ENCODE measurements at regions not wholly inside any gene's neighbourhood (a gene's known extent, or its start where the extent isn't known, plus 50 kb on each side); places are given as distances from the start of the nearest gene placed in this dataset.

DNA sequence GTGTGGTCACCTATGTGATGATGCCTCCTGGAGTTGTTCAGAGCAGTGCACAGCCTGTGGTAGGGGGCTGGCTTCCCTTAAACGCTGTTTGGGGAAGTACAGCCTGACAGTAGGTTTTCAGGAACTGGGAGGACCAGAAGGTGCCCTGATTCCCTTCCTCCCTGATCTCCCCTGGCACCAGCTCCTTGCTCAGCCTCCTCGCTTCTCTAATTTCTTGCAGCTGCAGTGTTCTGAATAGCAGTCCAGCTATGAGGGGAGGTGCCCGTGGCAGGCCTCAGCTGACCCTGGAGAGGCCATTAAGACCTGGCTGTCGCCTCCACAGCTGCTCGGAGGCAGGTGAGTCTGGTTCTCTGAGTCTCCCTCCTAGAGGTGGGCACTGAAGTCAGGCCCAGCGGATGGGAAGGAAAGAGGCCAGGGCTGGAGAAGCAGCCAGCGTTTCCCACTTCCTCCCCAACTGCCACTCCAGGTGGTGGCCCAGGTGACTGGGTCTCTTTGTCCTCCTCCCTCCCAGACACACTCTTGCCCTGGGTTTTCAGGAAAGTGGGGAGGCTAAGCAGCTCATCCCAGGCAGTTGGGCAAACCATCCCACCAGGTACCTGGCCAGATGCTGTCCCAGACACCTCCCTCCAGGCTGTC lies 52.0 kb upstream of the RPL11 start:
- DNase-seq = no peak

DNA sequence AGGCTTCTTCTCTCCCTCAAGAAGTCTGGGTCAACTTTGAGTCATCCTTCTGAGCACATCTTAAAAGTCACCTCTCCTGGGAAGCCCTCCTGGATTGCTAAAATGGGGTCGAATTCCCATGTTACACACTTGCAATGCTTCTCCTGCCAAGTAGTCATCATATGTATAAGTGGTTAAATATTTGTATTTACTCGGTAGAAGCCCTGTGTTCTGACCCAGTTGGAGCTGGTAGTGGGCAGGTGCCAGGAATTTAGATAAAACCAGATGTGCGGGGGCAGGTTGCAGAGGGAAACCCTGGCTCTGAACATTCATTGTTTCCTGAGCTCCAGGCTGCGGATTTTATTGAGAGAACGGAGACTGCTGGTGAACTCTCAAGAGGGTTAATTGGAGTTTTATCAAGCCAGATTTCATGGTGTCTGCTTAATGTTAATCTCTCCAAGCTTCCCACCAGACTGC lies 52.8 kb upstream of the RPL11 start:
- DNase-seq = no peak

DNA sequence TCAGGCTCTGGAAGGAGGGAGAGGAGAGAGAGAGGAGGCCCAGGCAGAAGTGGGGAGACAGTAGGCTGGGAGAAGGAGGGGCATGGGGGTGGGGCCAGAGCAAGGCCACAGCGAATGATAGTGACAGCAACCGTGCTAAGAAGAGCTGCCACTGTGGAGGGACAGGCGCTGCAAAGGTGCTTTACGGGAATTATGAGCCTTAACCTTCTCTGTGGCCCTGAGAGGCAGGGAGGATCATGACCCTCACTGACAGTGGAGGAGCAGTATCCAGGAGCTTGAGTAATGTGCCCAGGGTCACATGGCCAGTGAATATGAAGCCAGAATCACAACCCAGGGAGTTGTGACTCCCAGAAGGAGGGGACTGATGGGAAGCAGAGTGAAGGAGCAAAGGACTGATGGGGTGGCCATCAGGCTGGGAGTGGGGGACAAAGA lies 53.4 kb upstream of the RPL11 start:
- no peak for DNase-seq

DNA sequence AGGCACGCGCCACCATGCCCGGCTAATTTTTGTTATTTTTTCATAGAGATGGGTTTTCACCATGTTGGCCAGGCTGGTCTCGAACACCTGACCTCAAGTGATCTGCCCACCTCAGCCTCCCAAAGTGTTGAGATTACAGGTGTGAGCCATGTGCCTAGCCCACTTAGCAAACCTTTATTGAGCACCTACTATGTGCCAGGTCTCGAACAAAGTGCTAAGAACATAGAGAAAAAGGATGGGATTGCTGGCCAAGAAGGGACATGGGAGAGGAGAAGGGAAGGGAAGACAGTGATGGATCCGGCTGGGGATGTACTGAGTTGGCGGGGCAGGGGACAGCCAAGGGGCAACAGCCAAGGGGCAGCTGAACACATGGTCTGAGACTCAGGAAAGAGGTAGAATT lies 55.6 kb upstream of the RPL11 start:
- no peak for DNase-seq

DNA sequence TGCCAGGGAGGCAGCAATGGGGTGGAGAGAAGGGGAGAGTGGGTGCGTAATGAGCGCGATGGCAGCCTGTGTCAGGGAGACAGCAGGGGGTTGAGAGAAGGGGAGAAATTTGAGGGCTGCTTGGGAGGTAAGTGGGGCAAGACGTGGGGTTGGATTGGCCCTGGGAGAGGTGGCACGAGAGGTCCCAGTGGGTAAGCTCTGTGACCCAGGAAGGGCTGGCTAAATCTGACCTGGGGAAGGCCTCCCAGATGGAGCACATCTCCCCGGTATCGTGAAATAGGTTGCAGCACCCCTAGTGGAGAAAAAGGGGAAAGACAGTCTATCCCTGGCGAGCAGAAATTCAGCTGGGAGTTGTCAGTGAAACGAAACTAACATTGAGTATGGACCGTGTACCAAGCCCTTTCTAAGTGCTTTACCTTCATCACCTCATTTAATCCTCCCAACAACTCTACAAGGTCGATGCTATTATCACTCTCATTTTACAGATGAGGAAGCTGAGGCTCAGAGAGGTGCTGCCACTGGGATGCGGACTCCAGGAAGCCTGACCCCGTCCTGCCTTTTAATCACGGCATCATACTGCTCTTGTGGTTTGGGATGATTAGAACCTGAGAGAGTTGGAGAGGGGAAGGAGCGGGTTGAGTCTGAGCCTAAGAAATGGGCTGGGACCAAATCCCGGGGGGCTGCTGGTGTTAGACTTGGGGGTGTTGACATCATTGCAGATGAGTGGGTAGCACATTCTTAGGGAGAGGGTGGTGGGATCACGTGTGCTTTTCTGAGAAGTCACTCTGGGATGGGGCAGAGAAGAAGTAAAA lies 56.6 kb upstream of the RPL11 start:
- peak; percentile 16 to 79 for DNase-seq

DNA sequence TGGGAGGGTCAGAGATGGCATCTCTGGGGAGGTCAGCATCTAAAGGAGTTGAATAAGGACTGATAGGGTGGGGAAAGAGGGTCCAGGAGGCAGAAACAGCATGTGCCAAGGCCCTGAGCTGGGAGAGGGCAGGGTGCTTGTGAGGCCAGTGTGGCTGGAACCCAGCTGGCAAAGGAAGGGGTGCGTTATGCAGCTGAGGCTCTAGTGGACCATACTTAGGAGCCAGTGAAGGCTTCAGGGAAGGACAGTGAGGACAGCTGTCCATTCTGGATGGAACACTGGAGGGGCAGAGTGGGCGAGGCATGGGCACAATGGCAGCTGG lies 57.1 kb upstream of the RPL11 start:
- no peak for DNase-seq

DNA sequence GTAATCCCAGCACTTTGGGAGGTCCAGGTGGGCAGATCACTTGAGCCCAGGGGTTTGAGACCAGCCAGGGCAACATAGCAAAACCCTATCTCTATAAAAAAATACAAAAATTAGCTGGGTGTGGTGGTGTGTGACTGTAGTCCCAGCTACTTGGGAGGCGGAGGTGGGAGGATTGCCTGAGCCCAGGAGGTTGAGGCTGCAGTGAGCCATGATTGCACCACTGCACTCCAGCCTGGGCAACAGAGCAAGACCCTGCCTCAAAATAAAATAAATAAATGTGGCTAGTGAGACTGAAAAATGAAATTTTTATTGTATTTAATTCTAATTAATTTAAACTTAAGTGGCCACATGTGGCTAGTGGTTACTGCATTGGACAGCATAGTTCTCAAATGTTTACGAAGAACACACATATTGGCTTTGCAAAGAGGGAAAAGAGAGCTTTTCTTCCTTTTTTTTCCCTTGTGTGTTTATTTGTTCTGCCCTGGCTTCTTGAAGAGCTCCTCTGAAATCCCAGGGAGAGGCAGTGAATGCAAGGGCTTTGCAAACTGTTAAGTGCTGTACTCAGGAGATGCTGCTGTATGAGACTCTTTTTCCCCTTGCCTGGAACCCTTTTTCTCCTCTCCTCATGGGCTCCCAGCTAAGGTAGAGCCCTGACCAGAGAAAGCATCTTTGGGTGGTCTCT lies 59.0 kb upstream of the RPL11 start:
- DNase-seq = no peak

DNA sequence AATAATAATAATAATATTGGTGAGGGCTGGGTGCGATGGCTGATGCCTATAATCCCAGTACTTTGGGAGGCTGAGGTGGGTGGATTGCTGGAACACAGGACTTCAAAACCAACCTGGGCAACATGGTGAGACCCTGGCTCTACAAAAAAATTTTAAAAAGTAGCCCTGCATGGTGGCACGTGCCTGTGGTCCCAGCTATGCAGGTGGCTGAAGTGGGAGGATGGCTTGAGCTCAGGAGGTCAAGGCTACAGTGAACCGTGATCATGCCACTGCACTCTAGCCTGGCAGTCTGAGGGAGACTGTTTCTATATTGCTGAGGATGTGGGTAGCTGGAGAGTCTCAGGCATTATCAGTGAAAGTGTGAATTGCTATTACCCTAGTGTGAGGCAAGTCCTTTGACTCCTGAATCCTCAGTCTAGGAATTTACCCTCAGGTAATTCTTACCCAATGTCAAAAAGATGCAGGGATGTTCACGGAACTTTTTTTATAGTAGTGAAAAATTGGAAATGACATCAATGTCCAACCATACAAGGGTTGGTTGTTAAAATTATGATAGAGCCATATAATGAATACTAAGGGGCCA lies 61.8 kb upstream of the RPL11 start:
- no peak for DNase-seq

DNA sequence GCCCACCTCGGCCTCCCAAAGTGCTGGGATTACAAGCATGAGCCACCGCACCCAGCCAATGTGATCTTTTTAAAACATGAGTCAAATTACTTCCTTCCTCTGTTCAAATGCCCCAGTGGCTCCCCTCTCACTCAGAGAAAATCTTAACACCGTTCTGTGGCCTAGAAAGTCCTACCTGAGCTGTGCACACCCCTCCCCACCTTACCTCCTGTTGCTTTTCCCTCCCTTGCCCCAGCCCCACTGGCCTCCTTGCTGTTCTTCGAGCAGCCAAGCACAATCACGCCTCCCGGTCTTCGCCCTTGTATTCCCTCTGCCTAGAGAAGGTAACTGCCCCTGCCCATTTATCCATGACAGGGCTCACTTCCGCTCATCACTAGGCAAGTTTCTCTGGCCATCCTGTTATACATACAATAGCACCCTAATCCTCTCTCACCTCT lies 62.6 kb upstream of the RPL11 start:
- DNase-seq = no peak

DNA sequence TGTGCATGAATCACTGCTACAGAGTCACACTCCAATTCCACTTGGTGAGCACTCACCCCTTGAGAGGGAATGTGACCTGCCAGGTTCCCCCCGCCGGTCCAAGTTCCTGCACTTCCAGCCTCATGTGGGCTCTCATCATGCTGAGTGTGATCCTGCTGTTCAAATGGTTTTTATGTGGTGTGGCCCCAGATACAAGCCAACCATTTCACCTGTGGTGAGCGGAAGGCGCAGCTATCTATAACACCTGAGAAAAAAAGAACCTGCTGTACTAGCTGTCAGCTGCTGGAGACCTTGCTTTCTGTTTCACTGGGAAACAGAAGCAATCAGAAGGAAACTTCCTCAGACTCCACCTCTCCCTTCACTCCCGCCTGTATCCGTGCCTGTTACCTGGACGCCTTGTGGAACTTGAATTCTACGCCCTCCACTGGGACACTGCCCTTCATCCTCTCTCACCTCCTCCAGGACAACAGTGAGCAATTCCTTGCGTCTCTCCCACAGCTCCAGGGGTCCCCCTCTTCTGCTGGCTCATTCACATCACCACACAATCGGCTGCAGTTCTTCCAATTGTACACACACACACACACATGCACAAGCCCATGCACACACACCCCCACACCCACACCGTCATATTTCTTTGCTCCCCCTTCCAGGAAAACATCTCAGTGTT lies 64.4 kb upstream of the RPL11 start:
- no peak for DNase-seq

DNA sequence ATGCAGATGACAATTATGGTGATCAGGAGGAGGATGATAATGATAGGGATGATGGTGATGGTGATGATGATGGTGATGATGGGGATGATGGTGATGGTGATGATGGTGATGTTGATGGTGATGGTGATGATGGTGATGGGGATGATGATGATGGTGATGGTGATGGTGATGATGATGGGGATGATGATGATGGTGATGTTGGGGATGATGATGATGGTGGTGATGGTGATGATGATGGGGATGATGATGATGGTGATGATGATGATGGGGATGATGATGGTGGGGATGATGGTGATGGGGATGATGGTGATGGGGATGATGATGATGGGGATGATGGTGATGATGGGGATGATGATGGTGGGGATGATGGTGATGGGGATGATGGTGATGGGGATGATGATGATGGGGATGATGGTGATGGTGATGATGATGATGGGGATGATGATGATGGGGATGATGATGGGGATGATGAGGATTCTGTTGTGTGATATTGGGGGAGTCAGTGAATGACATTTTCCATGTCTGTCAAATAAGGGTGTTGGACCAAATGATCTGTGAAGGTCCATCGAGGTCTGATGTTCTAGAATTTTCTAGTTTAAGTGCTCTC lies 65.6 kb upstream of the RPL11 start:
- DNase-seq = no peak

DNA sequence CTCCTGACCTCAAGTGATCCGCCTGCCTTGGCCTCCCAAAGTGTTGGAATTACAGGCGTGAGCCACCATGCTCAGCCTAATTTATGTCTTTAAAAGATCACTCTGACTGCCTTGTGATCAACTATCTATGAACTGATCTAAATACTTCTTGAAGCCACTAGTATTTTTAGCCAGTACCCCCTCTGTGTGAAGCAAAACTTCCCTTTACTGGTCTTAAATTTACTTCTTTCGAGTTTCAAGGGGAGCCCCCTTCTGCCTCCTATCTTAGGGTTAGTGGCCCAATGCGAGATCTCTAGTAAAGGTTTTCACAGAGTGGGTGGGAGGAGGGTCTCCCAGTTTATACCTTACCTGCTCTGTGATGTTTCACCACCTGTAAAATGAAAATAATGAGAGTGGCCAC lies 66.1 kb upstream of the RPL11 start:
- no peak for DNase-seq

DNA sequence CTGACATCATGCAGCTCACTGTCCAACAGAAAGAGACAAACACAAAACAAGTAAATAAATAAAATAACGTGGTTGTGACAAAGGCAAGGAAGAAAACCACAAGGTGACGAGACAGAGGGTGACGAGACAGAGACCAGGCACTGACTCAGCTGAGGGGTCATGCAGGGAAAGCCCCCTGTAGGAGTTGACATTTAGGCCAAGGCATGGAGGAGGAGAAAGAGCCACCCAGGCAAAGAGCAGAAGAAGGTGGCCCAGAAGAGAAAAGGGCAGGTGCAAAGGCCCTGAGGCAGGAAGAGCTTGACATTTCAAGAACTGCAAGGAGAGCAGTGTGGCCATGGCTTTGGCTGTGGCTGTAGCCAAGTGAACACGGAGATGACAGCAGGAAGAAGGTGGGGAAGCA lies 65.1 kb upstream of the ID3 start:
- no peak for DNase-seq

DNA sequence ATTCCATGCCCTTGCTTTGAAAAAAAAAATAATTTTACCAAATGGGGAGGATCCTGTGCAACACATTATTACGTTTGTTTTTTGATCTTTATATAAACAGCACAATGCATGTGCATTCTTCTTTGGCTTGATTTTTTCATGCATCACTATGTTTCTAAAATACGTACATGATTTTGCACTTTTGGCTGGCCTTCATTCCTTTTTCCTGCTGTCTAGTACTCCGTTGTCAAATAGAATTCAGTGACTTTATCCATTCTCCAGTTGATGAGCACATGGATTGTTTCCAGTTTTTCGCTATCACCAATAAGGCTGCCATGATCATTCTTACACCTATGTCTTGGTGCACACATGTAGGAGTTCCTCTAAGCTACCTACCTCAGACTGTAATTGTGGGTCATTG lies 63.0 kb upstream of the ID3 start:
- DNase-seq = no peak

DNA sequence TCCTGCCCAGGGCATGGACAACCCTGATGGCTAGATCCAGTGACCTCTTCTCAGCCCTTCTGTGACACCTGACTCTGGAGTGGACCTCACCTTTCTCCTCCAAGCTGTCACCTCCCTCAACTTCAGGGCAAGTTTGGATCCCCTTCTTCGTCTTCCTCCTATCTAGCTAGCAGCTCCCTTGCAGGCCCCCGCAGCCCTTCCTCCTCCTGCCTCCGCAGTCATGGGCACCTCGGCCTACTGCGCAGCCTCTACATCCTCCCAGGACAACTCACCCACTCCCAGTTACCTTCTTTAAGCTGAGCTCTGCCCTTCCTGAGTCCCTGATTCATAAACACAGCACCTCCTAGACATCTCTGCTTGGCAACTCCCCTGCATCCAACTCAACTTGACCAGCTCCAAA lies 61.3 kb upstream of the ID3 start:
- DNase-seq = no peak

DNA sequence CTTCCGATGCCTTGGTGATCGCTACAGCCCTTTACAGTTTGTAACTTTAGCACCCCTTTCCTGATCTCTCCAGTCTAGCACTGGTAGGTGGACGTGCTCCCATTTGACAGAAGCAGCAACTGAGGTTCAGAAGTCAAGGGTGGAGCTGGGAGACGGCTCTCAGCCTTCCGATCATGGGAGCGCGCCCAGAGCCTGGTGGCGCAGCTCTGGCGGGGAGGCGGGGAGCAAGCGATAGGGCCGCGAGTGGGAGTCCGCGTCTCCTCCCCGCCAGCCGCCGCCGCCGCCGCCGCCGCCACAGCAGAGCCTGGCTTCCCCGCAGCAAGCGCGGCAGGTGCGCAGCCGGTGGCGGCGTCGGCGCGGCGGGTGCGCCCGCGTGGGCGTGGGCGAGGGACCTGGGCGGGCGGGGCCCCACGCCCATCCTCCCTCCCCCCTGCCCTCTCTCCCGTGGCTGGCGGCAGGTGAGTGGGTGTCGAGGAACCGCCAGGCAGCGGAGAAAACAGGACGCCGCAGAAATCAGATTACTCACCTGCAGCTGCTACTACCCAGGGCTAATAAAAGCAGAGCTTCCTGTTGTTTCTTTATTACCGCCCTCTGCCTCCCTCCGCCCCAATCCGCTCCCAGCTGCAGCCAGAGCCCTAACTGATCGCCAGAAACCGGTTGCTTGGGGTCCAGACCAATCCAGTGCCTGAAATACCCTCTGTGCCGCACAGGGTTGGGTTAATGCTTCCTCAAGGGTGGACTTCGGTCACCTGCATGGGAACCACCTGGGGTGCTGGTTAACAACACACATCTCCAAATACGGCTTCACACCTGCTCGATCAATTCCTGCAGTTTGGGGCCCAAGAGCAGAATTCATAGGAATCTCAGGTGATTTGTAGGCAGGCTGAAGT lies 60.2 kb upstream of the ID3 start:
- DNase-seq = no peak

DNA sequence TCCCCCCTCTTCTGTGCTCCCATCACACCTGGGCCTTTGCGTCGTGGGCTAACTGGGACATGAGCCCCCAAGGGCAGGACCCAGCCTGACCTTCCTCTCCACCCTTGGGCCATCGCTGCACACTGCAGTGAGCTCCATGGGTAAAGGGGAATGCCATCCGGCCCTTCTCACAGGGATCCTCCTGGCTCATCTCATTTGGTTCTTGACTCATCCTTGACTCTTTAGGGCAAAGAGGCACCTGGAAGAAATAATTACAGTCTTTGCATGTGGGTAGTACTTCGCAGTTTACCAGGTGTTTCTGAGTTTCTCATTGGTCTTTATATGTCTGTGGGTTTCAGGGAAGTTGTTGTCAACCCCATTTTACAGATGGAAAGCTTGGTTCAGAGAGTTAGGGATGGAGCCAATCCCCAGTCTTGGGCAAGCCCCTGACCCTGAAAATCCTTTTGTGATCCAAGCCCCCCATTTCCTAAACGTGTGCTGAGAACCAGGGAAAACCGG lies 59.3 kb upstream of the ID3 start:
- no peak for DNase-seq

DNA sequence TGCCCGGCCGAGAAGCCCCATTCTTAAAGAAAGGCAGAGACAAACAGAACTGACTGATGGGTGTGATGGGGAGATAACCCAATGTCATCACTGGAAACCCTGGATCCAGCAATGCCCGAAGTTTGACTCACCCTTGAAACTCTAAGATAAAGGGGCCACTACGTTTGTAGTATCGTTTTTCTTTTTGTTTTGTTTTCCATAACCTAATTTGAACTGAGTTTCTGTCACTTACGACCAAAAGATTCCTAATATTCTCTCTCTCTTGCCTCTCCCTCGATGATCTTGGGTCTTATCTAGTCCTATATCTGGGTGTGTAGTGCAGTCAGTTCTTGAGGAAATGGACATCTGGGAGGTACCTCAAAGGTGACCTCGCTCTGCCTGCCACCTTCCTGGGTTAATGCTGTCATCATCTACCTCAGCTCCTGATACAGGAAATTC lies 57.8 kb upstream of the ID3 start:
- DNase-seq = no peak

DNA sequence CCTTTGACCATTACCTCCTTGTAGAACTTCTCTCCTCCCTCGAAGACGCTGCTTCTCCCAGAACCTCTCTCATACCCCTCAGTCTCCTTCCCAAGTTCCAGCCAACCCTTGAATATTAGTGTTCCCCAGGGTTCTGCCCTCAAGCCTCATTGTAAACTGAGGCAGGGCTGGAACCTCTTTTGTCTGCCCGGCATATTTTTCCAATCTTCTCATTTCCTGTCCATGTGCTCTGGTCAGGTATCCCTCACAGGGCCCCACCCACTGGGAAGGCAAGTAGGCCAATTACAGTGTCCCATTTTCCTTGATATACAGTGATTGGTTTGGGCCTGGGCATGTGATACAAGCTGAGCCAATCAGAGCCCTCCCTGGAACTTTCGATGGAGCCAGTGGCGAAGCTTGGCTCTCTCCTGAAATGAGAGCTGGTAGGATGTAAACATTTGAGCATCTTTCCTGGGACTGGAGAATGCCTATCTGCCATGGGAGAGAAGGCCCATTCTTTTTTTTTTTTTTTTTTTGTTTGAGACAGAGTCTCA lies 57.1 kb upstream of the ID3 start:
- no peak for DNase-seq

DNA sequence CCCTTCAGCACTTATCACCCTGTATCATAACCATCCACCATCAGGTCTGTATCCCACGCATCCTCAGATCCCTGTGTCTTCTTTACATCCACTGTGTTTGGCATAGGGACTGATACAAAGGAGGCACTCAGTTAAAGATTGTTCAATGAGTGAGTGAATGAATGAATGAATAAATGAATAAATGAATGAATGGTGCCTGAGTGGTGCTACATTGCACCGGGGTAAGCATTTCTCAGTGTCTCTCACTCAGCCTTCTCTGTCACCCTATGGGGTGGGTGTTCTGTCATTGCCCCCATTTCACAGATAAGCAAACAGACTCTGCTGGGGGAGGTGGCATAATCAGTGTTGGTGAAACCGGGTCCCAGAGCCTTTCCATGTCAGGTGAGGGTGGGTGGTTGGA lies 56.6 kb upstream of the ID3 start:
- DNase-seq = no peak

DNA sequence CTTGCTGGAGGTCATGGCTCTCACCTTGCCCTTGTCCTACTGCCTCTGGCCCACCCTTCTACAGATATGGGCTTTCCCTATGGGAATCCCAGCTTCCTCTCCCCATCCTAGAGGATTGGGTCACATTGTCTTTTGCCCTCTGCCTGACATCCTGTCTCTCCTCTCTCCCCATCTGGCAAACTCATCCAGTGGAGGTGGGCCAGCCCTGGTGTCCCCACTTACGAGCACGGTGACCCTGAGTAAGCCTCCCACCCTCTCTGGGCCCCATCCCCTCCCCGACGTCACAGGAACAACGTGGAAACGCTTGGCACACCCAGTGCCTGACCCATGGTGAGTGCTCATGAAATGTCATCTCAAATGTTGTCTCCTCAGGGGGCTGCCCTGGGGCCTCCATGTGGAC lies 56.1 kb upstream of the ID3 start:
- no peak for DNase-seq
